GM11168 (cell line): ENCODE measurements at regions not wholly inside any gene's neighbourhood (a gene's known extent, or its start where the extent isn't known, plus 50 kb on each side); places are given as distances from the start of the nearest gene placed in this dataset.

Source experiments
- in situ Hi-C: fragments of 300-500 bp; cut with MboI; formaldehyde crosslinking; loops from one replicate; pipeline ENCODE4 v1.12.0; 2022; ENCODE audit warnings: low sequenced_read_pairs; ENCODE audit not compliant: unreplicated experiment

DNA sequence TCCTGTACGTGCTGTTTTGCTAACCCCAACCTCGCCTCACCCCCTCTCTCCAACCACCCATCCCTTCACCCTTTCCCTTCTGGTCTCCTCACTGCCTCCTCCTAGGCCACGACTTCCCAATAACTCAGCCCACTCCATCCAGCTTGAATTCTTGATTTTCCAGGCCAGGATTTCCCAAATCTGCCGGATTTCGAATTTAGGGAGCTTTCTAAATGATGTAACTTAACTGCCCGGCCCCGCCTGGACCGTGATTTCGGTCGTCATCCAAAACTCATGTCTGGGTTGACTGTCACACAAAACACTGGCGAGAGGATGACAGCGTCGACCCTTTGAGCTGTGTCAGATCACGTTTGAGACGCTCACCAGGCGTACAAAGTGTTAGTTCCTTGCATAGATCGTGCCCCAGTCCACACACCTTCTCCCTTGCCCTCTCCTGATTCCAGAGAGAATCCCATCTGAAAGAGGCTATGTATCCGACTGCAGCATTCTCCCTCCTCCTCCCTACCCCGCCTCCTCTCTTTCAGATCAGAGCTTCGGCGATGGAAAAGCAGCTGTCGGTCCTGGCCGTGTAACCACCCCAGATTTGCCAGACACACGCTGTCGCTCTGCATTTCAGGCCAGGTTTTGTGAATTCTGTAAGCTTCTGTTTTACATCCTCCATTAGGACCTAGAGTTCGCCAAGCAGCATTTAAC, 168.2 kb downstream of the GPX5 start:
- in situ Hi-C loops, result no loop called here

DNA sequence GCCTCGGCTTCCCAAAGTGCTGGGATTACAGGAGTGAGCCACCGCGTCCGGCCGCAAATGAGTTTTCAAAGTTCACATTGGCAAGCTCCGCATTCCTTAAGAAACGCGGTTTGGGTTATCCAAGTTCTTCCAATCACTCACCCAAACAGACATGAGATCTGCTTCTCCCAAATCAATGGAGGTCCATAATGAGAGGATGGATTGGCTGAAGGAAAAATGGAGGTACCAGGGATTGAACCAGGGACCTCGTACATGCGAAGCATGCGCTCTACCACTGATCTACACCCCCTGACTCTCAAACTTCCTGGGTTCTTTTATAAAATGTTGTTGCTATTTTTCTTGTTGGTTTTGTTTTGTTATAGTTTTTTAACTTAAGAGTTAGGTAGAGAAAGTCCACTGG, 170.0 kb downstream of the GPX5 start:
- in situ Hi-C loops, result no loop called here

DNA sequence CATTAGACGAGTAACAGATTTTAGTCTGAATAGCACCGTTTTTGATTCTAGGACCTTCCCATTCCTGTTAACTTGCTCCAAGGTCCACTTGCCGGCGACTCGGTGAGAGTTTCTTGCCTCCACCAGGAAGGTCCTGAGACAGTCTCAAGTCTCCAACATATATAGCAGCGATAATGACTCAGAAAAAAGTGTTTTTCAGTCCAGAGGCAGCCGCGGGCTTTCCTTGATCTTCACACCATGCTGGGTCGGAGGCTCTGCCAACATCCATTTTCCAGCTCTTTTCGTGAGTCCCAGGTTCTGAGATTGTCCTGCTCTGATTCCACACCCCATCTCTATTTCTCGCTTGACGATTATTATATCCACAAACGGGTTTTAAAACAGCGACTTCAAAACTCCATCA, 170.5 kb downstream of the GPX5 start:
- in situ Hi-C loops, result no loop called here

DNA sequence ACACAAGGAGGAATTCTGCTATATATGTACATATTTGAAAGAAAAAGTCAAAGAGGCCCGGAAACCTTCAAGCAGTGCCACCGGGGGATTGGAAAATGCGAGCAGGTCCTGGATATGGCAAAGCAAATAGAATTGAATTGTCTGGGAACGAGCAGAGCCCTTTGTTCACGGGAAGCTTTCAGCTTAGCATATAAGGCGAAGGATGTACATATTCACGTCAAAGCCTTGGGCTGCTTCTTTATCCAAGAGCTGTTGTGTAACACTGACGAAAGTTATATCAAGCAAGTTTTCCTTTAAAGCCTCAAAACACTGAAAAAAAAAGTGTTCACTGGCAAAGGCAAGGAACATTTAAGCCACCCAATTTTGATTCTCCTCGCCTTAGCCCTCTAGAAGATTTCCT, 171.0 kb downstream of the GPX5 start:
- in situ Hi-C loops, result no loop called here

DNA sequence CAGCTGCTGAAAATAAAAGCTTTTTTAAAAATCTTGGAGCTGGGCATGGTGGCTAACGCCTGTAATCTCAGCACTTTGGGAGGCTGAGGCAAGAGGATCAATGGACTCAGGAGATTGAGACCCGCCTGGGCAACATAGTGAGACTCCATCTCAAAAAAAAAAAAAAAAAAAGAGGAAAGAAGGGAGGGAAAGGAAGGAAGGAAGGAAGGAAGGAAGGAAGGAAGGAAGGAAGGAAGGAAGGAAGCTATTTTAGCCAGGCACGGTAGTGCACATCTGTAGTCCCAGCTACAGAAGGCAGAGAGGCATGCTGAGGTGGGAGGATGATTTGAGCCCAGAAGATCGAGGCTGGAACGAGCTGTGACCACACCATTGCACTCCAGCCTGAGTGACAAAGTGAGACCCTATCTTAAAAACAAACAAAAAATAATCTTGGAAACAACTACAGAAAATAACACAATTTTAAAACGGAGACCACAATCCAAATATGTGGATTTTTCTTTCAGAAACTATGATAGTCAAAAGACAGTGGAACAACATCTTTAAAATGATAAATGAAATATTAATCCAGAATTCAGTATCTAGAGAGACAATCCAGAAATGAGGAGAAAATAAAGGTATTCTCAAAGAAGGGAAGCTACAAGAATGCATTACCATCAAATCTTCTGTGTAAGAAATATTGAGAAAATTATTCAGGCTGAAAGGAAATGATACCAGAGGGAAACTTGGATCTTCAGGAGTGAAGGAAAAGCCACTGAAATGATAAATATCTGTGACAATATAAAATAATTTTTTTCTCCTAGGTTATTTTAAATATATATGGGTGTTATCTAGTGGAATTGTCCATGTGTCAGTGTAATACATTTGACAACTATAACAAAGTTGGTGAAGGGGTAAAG, 182.0 kb downstream of the GPX5 start:
- in situ Hi-C loops, result no loop called here

DNA sequence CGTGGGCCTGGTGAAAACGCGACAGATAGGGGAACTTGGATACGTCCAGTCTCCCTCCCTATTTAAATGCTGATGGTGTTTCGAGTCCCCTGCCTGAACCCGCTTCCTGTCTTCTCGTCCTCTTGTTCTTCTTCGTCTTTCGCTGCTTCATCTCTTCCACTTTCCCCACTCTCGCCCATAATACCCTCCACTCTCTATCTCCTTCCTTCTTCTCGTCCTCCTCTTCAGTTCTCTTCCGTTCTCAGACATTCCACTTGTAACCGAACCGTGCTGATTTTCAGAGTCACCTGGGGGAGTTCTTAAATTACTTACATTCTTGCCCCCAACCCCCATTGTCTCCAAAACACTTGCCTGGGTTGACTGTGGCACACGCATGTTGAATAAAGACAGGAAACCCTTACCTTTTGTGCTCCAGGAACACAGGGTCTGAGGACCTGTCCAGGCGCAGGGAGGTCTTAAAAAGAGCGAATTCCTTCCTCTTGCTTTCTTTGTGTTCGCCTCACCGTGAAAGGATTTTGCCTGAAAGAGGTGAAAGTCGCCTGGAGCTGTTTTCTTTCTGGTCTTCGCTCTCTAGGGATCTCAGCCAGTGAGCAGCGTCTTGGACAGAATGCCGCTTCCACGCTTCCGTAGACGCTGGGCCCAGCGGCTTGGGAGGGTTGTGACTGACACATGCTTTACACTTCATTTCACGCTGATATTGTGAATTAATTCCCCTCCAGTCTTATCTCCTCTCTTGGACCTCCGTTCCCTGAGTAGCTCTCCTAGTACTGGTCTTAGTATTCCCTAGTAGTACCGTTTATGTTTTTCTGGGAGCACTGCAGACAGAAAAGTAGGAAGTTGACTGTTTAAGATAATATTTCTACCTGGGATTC, 184.0 kb downstream of the GPX5 start:
- in situ Hi-C loops, result no loop called here

DNA sequence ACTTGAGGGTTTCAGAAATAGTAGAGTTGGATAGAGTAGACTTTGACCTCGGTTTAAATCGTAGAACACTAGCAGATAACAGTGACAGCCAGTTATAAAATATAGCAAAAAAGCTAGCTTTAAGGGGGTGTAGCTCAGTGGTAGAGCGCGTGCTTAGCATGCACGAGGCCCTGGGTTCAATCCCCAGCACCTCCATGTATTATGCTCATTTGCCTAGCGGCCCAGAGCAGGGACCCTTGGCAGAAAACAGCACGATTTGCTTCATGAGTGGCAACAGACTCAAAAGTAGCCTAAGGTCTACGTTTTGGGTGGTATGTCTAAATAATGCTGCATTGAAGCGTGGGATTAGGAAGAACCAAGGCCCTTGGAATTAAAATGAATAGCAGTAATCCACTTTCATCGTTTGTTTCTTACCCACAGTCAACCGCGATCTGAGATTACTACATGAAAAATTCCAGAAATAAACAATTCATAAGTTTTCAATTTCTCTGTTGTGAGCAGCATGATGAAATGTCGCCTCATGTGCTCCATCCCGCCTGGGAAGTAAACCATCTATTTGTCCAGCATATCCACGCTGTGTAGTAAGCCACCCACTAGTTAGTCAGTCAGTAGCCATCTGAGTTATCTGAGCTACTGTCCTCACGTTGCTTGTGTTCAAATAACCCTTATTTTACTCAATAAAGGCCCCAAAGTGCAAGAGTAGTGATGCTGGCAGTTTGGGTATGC, 184.9 kb downstream of the GPX5 start:
- in situ Hi-C loops, result no loop called here

DNA sequence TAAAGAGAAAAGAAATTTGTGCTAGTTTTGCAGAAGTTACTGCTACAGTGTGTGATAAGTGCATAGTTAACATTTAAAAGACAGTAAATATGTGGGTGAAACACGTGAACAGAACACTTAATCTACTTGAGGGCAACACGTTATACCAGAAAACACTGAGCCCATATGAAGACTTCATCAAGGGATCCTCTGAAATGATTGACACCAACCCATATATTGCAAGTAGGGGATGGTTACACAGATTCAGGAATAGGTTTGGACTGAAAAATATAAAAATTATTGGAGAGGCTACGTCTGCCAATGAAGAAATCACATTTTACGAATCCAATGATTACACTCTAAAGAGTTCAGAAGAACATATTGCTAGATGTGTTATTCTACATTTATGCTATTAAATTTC, 185.6 kb downstream of the GPX5 start:
- in situ Hi-C loops, result no loop called here

DNA sequence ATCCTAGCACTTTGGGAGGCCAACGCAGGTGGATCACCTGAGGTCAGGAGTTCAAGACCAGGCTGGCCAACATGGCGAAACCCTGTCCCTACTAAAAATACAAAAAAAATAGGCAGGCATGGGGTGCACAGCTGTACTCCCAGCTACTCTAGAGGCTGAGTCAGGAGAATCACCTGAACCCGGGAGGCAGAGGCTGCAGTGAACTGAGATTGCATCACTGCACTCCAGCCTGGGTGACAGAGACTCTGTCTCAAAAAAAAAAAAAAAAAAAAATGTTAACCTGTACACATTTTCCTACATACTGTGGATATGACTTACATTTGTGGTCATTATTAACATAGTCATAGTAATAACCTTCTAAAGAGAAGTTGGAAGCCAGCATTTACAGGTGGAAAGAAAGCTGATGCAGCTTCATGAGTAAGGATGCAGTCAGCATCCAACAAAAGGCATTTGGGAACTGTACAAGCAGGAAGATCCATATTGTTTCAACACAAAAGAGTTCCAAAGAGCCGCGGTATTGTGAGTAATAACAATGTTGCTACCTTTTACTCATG, 186.2 kb downstream of the GPX5 start:
- in situ Hi-C loops, result no loop called here

DNA sequence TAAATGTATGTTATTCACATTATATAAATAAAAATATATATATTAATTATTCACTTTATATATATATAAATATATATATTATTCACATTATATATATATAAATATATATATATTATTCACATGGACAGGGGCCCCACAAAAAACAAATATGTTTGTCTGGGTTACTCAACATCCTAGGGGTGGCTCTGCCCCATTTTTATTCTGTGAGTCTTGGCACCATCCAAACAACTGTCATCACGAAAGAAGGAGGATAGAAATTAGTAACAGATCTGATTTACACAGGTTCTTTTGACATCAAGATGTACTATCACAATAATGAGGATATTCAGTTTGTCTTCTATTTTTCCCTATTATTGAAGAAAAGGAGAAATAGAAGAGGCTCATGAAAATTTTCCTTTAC, 187.3 kb downstream of the GPX5 start:
- in situ Hi-C loops, result no loop called here

DNA sequence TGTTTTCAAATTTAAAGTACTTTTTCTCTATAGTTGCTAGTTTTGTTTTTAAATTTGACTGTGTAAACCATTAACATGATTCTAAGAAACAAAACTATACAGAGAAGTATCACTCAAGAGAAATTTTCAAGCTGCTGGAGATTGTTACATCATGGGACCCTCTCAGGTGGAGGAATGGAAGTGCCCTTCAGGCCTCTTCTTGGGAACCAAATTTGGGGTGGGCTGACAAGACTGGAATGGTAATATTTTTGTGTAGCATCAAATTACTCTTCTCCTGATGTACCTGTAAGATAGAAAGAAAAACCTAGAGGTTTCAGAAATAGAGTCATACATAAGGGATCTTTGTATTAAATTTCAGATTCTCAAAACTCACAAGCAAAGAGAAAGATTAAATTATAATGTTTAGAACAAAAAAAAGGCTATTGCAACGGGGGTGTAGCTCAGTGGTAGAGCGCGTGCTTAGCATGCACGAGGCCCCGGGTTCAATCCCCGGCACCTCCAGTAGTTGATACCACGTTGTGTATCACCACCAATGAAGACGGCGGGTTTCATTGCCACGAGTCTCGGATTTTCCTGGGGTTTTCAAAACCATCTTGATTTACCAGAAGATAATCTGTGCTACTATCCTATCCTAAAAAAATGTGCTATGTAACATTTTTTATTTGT, 193.7 kb downstream of the GPX5 start:
- in situ Hi-C loops, result no loop called here

DNA sequence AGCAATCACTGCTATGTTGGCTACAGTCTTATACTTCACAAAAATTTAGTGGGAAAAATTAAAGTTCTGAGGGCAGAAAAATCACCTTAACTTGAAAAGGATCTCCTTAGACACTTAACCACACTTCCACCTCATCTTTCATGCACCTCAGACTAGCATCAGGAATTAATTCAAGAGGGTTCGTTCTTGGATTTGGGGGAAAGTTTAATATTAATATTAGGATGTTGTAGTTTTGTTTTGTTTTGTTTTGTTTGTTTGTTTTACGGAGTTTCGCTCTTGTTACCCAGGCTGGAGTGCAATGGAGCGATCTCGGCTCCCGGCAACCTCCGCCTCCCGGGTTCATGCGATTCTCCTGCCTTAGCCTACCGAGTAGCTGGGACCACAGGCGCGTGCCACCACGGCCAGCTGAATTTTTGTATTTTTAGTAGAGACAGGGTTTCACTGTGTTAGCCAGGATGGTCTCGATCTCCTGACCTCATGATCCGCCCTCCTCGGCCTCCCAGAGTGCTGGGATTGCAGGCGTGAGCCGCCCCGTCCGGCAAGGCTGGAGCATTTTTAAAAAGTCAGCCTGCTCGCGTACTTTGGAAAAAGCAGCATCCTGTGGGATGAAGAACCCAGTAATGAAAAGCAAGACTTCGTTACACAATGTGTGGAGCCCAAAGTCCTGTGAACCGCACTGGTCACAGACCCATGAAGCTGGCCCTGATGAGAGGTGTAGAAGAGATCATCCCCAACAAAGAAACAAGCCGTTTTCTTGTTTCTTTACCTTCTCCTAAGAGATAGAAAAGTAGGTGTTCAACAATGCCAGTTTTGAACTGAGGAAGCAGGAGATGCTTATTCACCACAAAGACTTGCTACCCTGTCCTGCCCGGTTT, 194.9 kb downstream of the GPX5 start:
- in situ Hi-C loops, result no loop called here

DNA sequence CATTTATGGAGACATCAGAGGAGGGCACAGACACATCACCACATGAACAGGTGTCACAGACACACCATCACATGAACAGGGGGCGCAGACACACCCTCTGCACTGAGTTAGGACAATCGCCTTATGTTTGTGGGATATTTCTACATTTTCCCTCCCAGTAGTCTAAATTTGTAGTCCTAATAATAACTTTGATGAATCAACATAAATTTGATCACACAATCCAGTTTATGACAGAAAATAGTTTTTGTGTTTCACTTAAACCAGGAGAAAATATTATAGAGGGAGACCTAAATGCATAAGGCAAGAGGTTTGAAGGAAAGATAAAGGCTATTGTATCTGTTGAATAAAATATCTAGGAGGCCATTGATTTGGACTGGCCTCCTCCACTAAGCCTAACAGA, 195.7 kb downstream of the GPX5 start:
- in situ Hi-C loops, result no loop called here

DNA sequence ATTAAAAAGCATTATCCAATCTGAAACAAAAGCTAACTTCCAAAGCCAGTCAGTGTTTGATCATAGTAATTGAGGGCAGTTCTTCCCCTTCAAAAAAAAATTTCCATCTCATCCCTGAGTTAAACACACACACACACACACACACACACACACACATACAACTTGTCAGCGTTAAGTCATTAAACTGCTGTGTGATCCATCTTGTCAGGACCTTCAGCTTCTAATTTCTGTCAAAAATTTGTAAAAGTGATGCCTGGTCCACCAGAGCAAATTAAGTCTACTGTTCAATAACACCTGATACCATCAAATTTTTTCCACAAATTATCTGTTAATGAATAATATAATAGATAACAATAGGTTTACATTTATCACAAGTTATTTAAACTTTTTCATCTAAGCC, 198.7 kb downstream of the GPX5 start:
- in situ Hi-C loops, result no loop called here

DNA sequence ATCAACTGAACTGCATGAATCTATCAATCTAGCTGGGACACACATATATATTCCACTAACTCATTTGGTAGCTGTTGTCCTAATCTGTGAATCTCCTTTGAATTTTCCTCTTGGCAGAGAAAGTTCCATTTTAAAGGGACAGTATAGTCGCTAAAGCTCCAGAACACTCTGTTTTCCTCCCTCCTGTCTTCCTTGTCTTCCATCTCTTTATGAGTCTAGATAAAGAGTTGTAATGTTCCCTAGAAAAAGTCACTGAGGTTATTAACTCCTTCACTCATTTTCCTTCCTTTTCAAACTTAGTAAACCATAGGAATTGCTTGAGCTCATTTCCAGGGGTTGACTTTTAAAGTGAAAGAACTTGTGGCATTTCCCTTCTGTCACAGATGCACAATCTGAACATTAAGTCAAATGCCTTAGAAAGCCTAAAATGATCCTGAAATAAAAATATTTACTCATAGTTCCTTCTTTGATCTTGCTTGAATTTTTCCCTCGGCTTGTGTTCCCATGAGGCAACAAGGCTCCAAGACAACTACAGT, 198.4 kb downstream of the TRIM27 start:
- in situ Hi-C loops, result no loop called here

DNA sequence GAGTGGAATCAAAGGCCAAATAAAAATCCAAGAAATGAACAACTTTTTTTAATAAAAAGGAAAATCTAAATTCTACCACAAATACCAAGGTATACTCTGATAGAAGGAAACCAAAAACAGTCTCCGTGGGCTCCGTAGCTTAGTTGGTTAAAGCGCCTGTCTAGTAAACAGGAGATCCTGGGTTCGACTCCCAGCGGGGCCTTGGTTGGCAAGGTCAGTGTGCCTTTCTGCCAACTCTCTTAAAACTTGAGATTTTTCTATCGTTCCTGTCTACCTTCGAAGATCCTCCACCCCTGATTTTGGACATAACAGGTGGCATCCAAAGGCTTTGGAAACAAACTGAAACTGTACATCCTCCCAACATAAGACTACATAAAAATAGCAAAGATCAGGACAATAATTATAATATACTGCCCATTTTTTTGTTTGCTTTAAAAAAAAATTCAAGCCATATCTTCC, 197.9 kb downstream of the TRIM27 start:
- in situ Hi-C loops, result no loop called here

DNA sequence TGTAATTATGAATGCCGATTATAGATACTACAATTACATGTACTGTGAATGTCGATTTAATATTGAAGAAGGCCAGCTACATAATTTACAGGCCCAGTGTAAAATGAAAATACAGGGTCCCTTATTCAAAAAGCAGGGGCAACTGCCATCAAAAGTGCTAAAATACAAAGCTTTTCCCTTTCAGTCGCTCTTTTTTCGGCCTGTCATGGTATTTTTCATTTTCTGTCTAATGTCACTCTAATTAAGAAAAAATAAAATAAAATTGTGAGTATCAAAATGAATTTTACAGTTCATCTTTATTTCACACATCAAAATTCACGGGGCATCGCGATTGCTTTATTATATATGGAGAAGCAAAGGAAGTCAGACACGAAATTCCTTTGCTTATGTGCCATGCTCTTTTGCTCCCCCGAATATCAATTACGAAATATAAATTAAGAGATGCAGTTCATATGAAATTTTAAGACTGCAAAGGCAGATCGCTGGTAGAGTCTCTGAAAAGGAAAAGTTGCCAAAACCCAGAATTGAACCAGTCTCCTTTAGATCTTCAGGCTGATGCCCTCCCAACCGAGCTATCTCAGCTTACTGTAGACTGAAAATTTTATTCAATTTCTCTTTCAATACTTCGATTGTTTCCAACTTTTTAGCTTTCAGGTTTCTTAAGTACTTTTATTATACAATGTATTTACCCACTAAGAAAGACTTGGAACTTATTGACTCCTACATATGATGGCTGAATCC, 197.0 kb downstream of the TRIM27 start:
- in situ Hi-C loops, result no loop called here
